ENCODE measurements at regions not wholly inside any gene's neighbourhood (a gene's known extent, or its start where the extent isn't known, plus 50 kb on each side); places are given as distances from the start of the nearest gene placed in this dataset.

DNA sequence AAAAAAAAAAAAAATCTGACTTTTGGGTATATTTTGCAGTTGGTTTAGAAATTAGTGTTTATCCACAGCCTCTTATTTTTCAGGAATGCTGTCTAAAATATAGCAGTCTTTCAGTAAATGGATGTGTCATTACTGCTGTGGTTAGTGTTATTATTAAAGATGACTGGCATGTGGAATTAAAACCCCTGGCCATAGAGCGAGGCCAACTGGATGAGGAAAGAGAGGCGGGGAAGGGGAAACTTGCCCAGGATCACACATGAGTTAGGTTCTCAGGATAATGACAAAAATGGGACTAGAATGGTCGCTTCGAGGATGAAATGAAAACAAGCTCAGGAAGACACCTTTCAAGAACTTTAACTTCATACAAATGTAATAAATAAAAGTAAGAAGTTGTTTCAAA lies 57.4 kb upstream of the APCDD1 start:
- Histone ChIP-seq H3K4me3 (replicated peaks; ENCODE audit: insufficient read depth, low read length) (no peak overlapping the region), H3K27ac (replicated peaks) (no peak overlapping the region), H3K27me3 (ENCODE audit: insufficient read depth, poor library complexity, severe bottlenecking) (peaks cover 8% of the 10 kb centered on the region)
- no peak for DNase-seq (ENCODE audit: low read depth in 1 of 2, low spot score in 1 of 2)
- TF ChIP-seq SPI1 (IDR thresholded peaks at IDR 0.05; ENCODE audit: borderline replicate concordance, low read depth) (no peak), POLR2AphosphoS5 (IDR thresholded peaks at IDR 0.05; ENCODE audit: low read depth) (no peak), GABPA (IDR thresholded peaks at IDR 0.05; ENCODE audit: low read depth) (no peak)
- TF ChIP-seq, protein P1, sequence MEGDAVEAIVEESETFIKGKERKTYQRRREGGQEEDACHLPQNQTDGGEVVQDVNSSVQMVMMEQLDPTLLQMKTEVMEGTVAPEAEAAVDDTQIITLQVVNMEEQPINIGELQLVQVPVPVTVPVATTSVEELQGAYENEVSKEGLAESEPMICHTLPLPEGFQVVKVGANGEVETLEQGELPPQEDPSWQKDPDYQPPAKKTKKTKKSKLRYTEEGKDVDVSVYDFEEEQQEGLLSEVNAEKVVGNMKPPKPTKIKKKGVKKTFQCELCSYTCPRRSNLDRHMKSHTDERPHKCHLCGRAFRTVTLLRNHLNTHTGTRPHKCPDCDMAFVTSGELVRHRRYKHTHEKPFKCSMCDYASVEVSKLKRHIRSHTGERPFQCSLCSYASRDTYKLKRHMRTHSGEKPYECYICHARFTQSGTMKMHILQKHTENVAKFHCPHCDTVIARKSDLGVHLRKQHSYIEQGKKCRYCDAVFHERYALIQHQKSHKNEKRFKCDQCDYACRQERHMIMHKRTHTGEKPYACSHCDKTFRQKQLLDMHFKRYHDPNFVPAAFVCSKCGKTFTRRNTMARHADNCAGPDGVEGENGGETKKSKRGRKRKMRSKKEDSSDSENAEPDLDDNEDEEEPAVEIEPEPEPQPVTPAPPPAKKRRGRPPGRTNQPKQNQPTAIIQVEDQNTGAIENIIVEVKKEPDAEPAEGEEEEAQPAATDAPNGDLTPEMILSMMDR (IDR thresholded peaks at IDR 0.05; ENCODE audit: insufficient read depth, low read length): no peak
- TF ChIP-seq, protein P2, sequence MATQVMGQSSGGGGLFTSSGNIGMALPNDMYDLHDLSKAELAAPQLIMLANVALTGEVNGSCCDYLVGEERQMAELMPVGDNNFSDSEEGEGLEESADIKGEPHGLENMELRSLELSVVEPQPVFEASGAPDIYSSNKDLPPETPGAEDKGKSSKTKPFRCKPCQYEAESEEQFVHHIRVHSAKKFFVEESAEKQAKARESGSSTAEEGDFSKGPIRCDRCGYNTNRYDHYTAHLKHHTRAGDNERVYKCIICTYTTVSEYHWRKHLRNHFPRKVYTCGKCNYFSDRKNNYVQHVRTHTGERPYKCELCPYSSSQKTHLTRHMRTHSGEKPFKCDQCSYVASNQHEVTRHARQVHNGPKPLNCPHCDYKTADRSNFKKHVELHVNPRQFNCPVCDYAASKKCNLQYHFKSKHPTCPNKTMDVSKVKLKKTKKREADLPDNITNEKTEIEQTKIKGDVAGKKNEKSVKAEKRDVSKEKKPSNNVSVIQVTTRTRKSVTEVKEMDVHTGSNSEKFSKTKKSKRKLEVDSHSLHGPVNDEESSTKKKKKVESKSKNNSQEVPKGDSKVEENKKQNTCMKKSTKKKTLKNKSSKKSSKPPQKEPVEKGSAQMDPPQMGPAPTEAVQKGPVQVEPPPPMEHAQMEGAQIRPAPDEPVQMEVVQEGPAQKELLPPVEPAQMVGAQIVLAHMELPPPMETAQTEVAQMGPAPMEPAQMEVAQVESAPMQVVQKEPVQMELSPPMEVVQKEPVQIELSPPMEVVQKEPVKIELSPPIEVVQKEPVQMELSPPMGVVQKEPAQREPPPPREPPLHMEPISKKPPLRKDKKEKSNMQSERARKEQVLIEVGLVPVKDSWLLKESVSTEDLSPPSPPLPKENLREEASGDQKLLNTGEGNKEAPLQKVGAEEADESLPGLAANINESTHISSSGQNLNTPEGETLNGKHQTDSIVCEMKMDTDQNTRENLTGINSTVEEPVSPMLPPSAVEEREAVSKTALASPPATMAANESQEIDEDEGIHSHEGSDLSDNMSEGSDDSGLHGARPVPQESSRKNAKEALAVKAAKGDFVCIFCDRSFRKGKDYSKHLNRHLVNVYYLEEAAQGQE (IDR thresholded peaks at IDR 0.05; ENCODE audit: insufficient replicate concordance, low read depth): no peak

- no peak for DNase-seq (ENCODE audit: low read depth in 1 of 2, low spot score in 1 of 2)
- TF ChIP-seq POLR2AphosphoS5 (IDR thresholded peaks at IDR 0.05; ENCODE audit: low read depth) (no peak), SPI1 (IDR thresholded peaks at IDR 0.05; ENCODE audit: borderline replicate concordance, low read depth) (no peak), GABPA (IDR thresholded peaks at IDR 0.05; ENCODE audit: low read depth) (no peak)
- TF ChIP-seq, protein P1 (IDR thresholded peaks at IDR 0.05; ENCODE audit: insufficient read depth, low read length): no peak
- TF ChIP-seq, protein P2 (IDR thresholded peaks at IDR 0.05; ENCODE audit: insufficient replicate concordance, low read depth): no peak
- no peak overlapping the region for H3K27ac ChIP-seq (replicated peaks)
Observed at GRCh38 chr18:10398571-10398970, 55.9 kb upstream of the APCDD1 start.

GRCh38 chr18:10399465-10399864 lies 55.0 kb upstream of the APCDD1 start:
- Histone ChIP-seq H3K4me3 (replicated peaks; ENCODE audit: insufficient read depth, low read length) (no peak overlapping the region), H3K27ac (replicated peaks) (no peak overlapping the region), H3K27me3 (ENCODE audit: insufficient read depth, poor library complexity, severe bottlenecking) (peaks cover 23% of the 10 kb centered on the region)
- TF ChIP-seq, protein P1 (IDR thresholded peaks at IDR 0.05; ENCODE audit: insufficient read depth, low read length): no peak
- TF ChIP-seq GABPA (IDR thresholded peaks at IDR 0.05; ENCODE audit: low read depth) (no peak), SPI1 (IDR thresholded peaks at IDR 0.05; ENCODE audit: borderline replicate concordance, low read depth) (no peak)
- DNase-seq (ENCODE audit: low read depth in 1 of 2, low spot score in 1 of 2): no peak

More at GRCh38 chr18:10398571-10398970, 55.9 kb upstream of the APCDD1 start:
- Histone ChIP-seq H3K4me3 (replicated peaks; ENCODE audit: insufficient read depth, low read length) (no peak overlapping the region), H3K27me3 (ENCODE audit: insufficient read depth, poor library complexity, severe bottlenecking) (peaks cover 19% of the 10 kb centered on the region)

Measured in HL-60 (cell line).